SU-DHL-6 (cell line): ENCODE measurements at regions not wholly inside any gene's neighbourhood (a gene's known extent, or its start where the extent isn't known, plus 50 kb on each side); places are given as distances from the start of the nearest gene placed in this dataset.

ENCODE experiments used
- CTCF ChIP-seq: fragments of 200-600 bp; sonication (generic); IDR thresholded peaks from one replicate; pipeline ENCODE4 v1.5.1; 2017; ENCODE audit warnings: antibody characterized with exemption, mild to moderate bottlenecking, low read length, moderate library complexity; ENCODE audit not compliant: insufficient read depth, poor library complexity, severe bottlenecking
- EZH2phosphoT487 ChIP-seq: fragments of 200-600 bp; sonication (generic), shearing (Covaris generic); conservative IDR thresholded peaks from 2 replicates; pipeline ENCODE4 v1.6.1; 2018; ENCODE audit warnings: mild to moderate bottlenecking, antibody characterized with exemption, low read length, moderate library complexity, mixed read lengths

GRCh38 chr7:131674131-131674530 lies 117.7 kb upstream of the PODXL start:
- TF ChIP-seq CTCF (no peak), EZH2phosphoT487 (no peak)
